Activated gamma-delta T cell treated with Interleukin-2 at 50 U/mL for 16 hours (primary cell): ENCODE measurements at regions not wholly inside any gene's neighbourhood (a gene's known extent, or its start where the extent isn't known, plus 50 kb on each side); places are given as distances from the start of the nearest gene placed in this dataset.
A peak's percentile ranks its signal among the peaks of the same experiment; 100 is the strongest.

Source experiments
- DNase-seq: peaks from one replicate; pipeline ENCODE4 v3.0.0-alpha.2; 2020

DNA sequence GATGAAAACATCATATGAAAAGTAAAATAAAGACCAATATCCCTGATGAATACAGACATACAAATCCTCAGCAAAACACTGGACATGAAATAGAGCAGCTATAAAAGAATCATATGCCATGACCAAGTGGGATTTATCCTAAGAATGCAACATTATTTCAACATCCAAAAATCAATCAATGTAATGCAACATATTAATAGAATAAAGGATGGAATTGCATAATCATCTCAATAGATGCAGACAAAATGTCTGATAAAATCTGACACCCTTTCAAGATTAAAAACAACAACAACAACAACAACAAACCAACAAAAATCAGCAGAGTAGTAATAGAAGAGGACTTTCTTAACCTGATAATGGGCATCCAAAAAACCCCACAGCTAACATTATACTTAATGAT lies 63.8 kb upstream of the IL1R1 start:
- no peak for DNase-seq

GRCh38 chr2:102080451-102081242 lies 61.9 kb upstream of the IL1R1 start:
- no peak for DNase-seq

DNA sequence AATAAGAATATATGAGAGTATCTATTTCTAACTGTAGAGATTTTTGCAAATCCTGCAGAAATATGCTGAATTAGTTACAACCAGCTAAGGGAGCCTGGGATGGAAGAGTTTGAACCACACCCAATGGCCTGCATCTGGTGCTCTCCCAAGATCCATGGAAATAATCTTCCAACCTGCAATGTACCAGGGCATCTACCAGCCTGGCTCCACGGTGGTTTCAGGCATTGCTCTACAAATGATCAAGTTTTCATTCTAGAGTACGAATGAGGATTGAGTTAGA lies 61.4 kb upstream of the IL1R1 start:
- no peak for DNase-seq

DNA sequence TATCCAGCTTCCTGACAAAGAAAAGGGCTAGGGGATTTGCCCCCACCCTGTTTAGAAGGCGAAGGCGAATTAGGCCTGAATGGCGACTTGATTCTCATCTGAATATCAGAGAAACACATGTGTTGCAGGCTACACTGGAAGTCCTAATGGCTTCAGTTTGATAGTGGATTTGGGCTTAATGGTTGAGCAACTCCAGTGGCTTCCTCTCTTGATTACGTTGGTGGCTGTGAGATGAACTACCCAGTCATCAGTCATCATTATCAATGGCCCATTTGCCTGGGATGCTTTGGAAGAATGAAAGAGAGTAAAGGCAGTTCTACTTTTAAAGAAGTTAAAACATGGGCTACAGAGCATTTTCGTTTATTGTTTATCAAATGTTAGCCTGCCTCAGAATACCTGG lies 60.9 kb upstream of the IL1R1 start:
- DNase-seq: no peak

- peak; percentile 23 for DNase-seq
These were observed 59.8 kb upstream of the IL1R1 start for GRCh38 chr2:102082571-102083392.

DNA sequence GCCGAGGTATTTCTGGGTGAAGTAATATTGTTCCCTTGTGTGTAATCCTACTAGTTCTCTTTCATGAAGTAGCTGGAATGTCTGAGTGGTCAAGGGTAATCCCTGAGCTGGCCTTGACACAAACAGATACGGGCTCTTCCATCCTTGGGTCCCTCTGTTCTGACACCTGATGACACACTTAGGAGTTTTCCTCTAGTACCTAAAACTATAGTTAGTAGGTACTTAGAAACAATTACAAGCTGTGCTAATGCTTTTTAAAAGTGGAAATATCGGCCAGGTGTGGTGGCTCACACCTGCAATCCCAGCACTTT lies 59.2 kb upstream of the IL1R1 start:
- no peak for DNase-seq

GRCh38 chr2:102084651-102085050 lies 57.9 kb upstream of the IL1R1 start:
- no peak for DNase-seq

- DNase-seq: no peak
These were observed 57.3 kb upstream of the IL1R1 start for GRCh38 chr2:102085238-102085637.

- DNase-seq: no peak
These were observed 56.2 kb upstream of the IL1R1 start for GRCh38 chr2:102086150-102086872.

DNA sequence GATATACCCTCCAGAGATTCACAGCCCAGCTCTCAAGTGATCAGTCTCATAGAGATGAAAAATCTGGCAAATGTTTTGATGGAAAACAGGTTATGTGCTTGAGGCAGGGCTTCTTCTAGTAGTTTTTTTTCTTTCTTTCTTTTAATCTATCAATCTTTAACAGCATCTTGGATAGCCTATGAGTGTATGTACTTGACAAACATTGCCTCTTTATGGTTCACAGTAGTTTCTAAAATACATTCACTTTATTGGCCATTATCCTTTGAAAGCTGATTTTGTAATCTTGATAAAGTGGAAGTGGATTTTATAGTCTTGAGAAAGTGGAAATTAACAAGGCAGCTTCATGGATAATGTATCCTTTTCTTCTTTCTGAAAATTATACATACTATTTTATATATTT lies 51.4 kb upstream of the IL1R1 start:
- no peak for DNase-seq

DNA sequence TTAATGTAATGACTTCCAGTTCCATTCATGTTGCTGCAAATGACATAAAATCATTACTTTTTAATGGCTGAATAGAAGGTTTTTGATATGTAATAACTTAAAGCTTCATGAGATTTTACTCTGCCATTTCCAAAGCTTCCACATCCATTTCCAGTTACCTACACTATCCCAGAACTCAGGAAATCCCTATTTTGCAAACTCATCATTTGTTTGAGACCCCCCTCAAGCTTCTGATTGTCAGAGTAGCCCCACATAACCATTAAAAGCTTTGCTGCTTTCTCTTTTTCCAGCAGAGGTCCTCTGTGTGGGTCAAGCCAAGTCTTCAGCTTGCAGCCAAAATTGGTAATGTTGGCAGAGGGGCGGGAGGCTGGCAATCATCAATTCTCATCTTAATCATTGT lies 50.6 kb upstream of the IL1R1 start:
- DNase-seq: no peak

DNA sequence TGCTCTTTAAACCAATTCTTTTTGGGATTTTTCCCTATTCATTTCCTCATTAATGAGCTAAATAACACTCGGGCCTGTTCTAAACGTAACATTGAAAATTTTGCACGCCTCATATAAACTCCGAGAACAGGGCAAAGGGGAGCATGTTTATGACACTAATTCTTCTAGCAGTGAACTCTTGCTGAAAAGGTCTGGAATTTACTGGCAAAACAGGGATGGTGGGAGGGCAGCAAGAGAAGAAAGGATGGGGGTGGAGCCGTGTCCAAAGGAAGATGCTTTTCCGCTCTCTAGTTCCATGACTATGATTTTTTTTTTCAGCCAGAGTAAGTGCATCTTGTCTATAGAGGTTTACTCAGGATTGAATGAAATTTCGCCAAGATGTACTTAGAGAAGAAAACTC lies 50.0 kb upstream of the IL1R1 start:
- DNase-seq: no peak
